Sigmoid colon (tissue), 4 donors: ENCODE measurements at regions not wholly inside any gene's neighbourhood (a gene's known extent, or its start where the extent isn't known, plus 50 kb on each side); places are given as distances from the start of the nearest gene placed in this dataset.

ENCODE experiments used
- CTCF ChIP-seq, 4 experiments: fragments of 450-650 bp in 3 of 4; fragments of 200-600 bp in 1 of 4; IDR thresholded peaks; one replicate each; pipeline ENCODE4 v1.5.1; 2016 to 2019; ENCODE audit warnings: antibody characterized with exemption in 4 of 4, mild to moderate bottlenecking in 3 of 4, moderate library complexity in 2 of 4
- EP300 ChIP-seq, 4 donors: sonication (generic); formaldehyde crosslinking; IDR thresholded peaks; one replicate each; pipeline ENCODE4 v1.6.1; 2017; ENCODE audit warnings: antibody characterized with exemption in 4 of 4

DNA sequence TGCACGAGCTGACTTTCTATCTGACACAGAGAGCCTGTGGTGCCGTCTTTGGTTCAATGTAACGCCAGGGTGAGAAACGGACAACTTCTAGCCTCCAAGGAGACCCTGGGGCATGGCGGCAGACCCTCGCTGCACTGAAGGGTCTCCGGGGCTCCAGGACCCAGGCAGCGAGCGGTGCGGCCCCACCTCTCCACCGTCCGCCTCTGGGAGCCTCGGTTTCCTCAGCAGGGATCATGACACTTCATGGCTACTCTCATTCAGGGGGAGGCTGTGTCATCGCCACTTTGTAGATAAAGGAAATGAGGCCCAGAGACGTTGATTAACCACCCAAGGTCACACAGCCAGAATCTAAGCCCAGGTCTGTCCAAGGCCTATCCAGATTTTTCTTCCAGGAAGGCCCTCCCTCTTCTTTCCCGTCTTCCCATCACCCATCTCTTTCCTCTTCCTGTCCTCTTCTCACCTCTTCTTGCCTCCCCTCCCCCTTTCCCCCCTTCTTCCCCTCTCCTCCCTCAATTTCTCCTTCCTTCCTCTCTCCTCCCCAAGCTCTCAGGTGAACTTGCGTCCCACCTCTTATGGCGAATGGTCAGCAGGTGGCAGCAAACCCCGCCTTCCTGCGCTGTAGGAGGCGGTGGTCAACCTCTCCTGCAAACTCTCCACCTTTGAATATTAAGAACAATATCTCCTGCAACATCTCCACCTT is 69.3 kb upstream of the HMX1 start:
- TF ChIP-seq EP300 (IDR thresholded peaks at IDR 0.05) (no peak), CTCF (IDR thresholded peaks at IDR 0.05) (no peak)
